NCI-H345 treated with DMSO at 0.1 percent for 48 hours (cell line): ENCODE measurements at regions not wholly inside any gene's neighbourhood (a gene's known extent, or its start where the extent isn't known, plus 50 kb on each side); places are given as distances from the start of the nearest gene placed in this dataset.

Experiments
- DNase-seq: peaks from one replicate; lab custom pipeline; 2025; ENCODE audit not compliant: unreplicated experiment; lab: John Stamatoyannopoulos, UW

- no peak for DNase-seq
Measured at GRCh38 chr19:28943651-28944050, 269.3 kb downstream of the UQCRFS1 start.

- DNase-seq: no peak
Measured at GRCh38 chr19:28941833-28942232, 271.1 kb downstream of the UQCRFS1 start.

GRCh38 chr19:28940751-28941500 is 272.0 kb downstream of the UQCRFS1 start:
- no peak for DNase-seq

GRCh38 chr19:28939236-28939635 is 273.7 kb downstream of the UQCRFS1 start:
- DNase-seq: no peak

- no peak for DNase-seq
Measured at GRCh38 chr19:28936001-28936400, 276.9 kb downstream of the UQCRFS1 start.

GRCh38 chr19:28934631-28935030 is 278.3 kb downstream of the UQCRFS1 start:
- no peak for DNase-seq

- DNase-seq: no peak
Measured at GRCh38 chr19:28933039-28933438, 279.9 kb downstream of the UQCRFS1 start.

GRCh38 chr19:28932446-28932845 is 280.5 kb downstream of the UQCRFS1 start:
- DNase-seq: no peak

- DNase-seq: no peak
Measured at GRCh38 chr19:28929006-28929405, 283.9 kb downstream of the UQCRFS1 start.

- peak; percentile 6 for DNase-seq
Measured at GRCh38 chr19:28927456-28927855, 285.5 kb downstream of the UQCRFS1 start.

GRCh38 chr19:28920269-28921066 is 292.5 kb downstream of the UQCRFS1 start:
- DNase-seq: peak; percentile 34

GRCh38 chr19:28917621-28918020 is 295.3 kb downstream of the UQCRFS1 start:
- DNase-seq: no peak

GRCh38 chr19:28915737-28916460 is 297.1 kb downstream of the UQCRFS1 start:
- DNase-seq: no peak

- no peak for DNase-seq
Measured at GRCh38 chr19:28915202-28915601, 297.7 kb downstream of the UQCRFS1 start.

GRCh38 chr19:28914173-28914572 is 298.8 kb downstream of the UQCRFS1 start:
- no peak for DNase-seq

GRCh38 chr19:28913626-28914025 is 299.3 kb downstream of the UQCRFS1 start:
- DNase-seq: no peak

GRCh38 chr19:28908941-28909340 is 304.0 kb downstream of the UQCRFS1 start:
- no peak for DNase-seq

- no peak for DNase-seq
Measured at GRCh38 chr19:28907534-28907933, 305.4 kb downstream of the UQCRFS1 start.

- DNase-seq: no peak
Measured at GRCh38 chr19:28905996-28906395, 307.0 kb downstream of the UQCRFS1 start.

- DNase-seq: no peak
Measured at GRCh38 chr19:28899703-28900102, 313.2 kb downstream of the UQCRFS1 start.

- DNase-seq: no peak
Measured at GRCh38 chr19:28898249-28898648, 314.7 kb downstream of the UQCRFS1 start.
